Endodermal cell (in vitro differentiated cells): ENCODE measurements at regions not wholly inside any gene's neighbourhood (a gene's known extent, or its start where the extent isn't known, plus 50 kb on each side); places are given as distances from the start of the nearest gene placed in this dataset.

Source experiments
- DNase-seq: peaks from one replicate; pipeline ENCODE4 v3.0.0-alpha.2; 2017
- H3K27ac ChIP-seq: 2 replicates; pipeline ENCODE4 v1.5.1; 2013; ENCODE audit warnings: mild to moderate bottlenecking, low read depth, low read length, moderate library complexity
- H3K27me3 ChIP-seq: 2 replicates; pipeline ENCODE4 v1.6.1; 2013; ENCODE audit warnings: mild to moderate bottlenecking, low read length, moderate library complexity; ENCODE audit not compliant: insufficient read depth, control insufficient read depth, poor library complexity, severe bottlenecking
- H3K36me3 ChIP-seq: 2 replicates; pipeline ENCODE4 v1.7.0; 2013; ENCODE audit warnings: mild to moderate bottlenecking, low read length, moderate library complexity; ENCODE audit not compliant: control insufficient read depth, insufficient read depth
- H3K4me1 ChIP-seq: one replicate; pipeline ENCODE4 v1.7.0; 2013; ENCODE audit warnings: low read length; ENCODE audit not compliant: control insufficient read depth, insufficient read depth
- H3K4me3 ChIP-seq: 2 replicates; pipeline ENCODE4 v1.5.1; 2013; ENCODE audit warnings: mild to moderate bottlenecking, low read length, moderate library complexity
- H3K9ac ChIP-seq: 2 replicates; pipeline ENCODE4 v1.6.1; 2013; ENCODE audit warnings: mild to moderate bottlenecking, low read length, moderate library complexity; ENCODE audit not compliant: poor library complexity, severe bottlenecking; ENCODE audit errors: extremely low read depth
- H3K9me3 ChIP-seq: 2 replicates; pipeline ENCODE4 v1.6.1; 2013; ENCODE audit warnings: mild to moderate bottlenecking, low read length, moderate library complexity; ENCODE audit not compliant: control insufficient read depth
- H3K27ac Mint-ChIP-seq: 2 replicates; pipeline ENCODE4 v1.8.0; 2020; ENCODE audit warnings: mixed read lengths
- H3K27me3 Mint-ChIP-seq: 2 replicates; pipeline ENCODE4 v1.8.0; 2021; ENCODE audit warnings: mild to moderate bottlenecking, mixed read lengths; ENCODE audit not compliant: insufficient read depth
- H3K36me3 Mint-ChIP-seq: 2 replicates; pipeline ENCODE4 v1.8.0; 2020; ENCODE audit warnings: low read depth, mixed read lengths
- H3K4me1 Mint-ChIP-seq: 2 replicates; pipeline ENCODE4 v1.8.0; 2020; ENCODE audit warnings: mixed read lengths
- H3K4me3 Mint-ChIP-seq: 2 replicates; pipeline ENCODE4 v1.8.0; 2020; ENCODE audit warnings: mild to moderate bottlenecking, moderate library complexity, mixed read lengths
- H3K9me3 Mint-ChIP-seq: 2 replicates; pipeline ENCODE4 v1.8.0; 2020; ENCODE audit warnings: mild to moderate bottlenecking, mixed read lengths
- WGBS, 2 experiments: methylation state at CpG; one replicate each; pipeline versions ENCODE4 v1.1.5 to v1.1.7; 2013; ENCODE audit warnings: missing lambda C conversion rate in 2 of 2, mixed read lengths in 1 of 2; ENCODE audit not compliant: insufficient coverage in 1 of 2, insufficient read length in 1 of 2; 5-methylcytosine and 5-hydroxymethylcytosine counted together
- TF ChIP-seq, protein P1 (sequence below): fragments of 200-600 bp; sonication (generic); conservative IDR thresholded peaks from 2 replicates; pipeline ENCODE4 v1.5.0; 2021; ENCODE audit warnings: antibody characterized with exemption, mild to moderate bottlenecking

DNA sequence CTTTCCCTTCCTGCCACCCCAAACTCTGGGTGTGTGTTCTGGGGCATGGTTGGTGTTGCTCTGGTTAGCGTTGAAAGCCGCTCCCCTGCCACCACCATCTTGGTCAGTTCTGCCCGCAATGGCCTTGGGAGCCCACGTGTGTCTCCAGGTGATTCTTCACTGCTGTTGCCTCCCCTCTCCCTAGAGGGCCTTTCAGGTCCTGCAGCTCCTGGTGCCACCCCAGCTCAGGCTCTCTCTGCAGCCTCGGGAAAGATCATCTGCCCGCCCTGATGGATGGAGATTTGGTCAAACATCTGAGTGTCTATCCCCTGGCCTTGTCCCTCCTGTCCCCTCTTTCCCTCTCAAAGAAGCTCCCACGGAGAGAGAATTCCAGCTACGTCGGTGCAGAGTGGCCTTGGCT is 241.3 kb downstream of the RBFOX3 start:
- Mint-ChIP-seq H3K9me3 (no peaks in the 10 kb centered on the region), H3K4me3 (no peak overlapping the region), H3K27me3 (no peaks in the 10 kb centered on the region), H3K27ac (no peak overlapping the region), H3K36me3 (no peaks in the 10 kb centered on the region), H3K4me1 (peaks cover 4% of the 10 kb centered on the region)
- DNase-seq = no peak
- Histone ChIP-seq H3K4me1 (peaks cover 4% of the 10 kb centered on the region), H3K9ac (no peak overlapping the region), H3K9me3 (no peaks in the 10 kb centered on the region), H3K27ac (no peak overlapping the region), H3K27me3 (no peaks in the 10 kb centered on the region), H3K36me3 (no peaks in the 10 kb centered on the region), H3K4me3 (no peak overlapping the region)
- 79 to 85% methylated on average over 4 to 9 of the region's 9 CpGs for WGBS, 2 experiments
- TF ChIP-seq, protein P1, sequence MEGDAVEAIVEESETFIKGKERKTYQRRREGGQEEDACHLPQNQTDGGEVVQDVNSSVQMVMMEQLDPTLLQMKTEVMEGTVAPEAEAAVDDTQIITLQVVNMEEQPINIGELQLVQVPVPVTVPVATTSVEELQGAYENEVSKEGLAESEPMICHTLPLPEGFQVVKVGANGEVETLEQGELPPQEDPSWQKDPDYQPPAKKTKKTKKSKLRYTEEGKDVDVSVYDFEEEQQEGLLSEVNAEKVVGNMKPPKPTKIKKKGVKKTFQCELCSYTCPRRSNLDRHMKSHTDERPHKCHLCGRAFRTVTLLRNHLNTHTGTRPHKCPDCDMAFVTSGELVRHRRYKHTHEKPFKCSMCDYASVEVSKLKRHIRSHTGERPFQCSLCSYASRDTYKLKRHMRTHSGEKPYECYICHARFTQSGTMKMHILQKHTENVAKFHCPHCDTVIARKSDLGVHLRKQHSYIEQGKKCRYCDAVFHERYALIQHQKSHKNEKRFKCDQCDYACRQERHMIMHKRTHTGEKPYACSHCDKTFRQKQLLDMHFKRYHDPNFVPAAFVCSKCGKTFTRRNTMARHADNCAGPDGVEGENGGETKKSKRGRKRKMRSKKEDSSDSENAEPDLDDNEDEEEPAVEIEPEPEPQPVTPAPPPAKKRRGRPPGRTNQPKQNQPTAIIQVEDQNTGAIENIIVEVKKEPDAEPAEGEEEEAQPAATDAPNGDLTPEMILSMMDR = peak; percentile 48

GRCh38 chr17:79369001-79369400 is 241.8 kb downstream of the RBFOX3 start:
- Histone ChIP-seq H3K27ac (no peak overlapping the region), H3K27me3 (no peaks in the 10 kb centered on the region), H3K4me3 (no peak overlapping the region), H3K9me3 (no peaks in the 10 kb centered on the region), H3K36me3 (no peaks in the 10 kb centered on the region), H3K4me1 (peaks cover 4% of the 10 kb centered on the region), H3K9ac (no peak overlapping the region)
- TF ChIP-seq, protein P1 = no peak
- no peaks in the 10 kb centered on the region for H3K27me3 Mint-ChIP-seq
- H3K4me1 Mint-ChIP-seq = peaks cover 4% of the 10 kb centered on the region
- H3K27ac Mint-ChIP-seq = no peak overlapping the region
- H3K9me3 Mint-ChIP-seq = no peaks in the 10 kb centered on the region
- H3K36me3 Mint-ChIP-seq = no peaks in the 10 kb centered on the region
- WGBS, 2 experiments = 82% methylated on average over 14 of the region's 14 CpGs; no CpG with 5 or more reads in 1 of the 2 experiments
- no peak overlapping the region for H3K4me3 Mint-ChIP-seq
- DNase-seq = no peak

DNA sequence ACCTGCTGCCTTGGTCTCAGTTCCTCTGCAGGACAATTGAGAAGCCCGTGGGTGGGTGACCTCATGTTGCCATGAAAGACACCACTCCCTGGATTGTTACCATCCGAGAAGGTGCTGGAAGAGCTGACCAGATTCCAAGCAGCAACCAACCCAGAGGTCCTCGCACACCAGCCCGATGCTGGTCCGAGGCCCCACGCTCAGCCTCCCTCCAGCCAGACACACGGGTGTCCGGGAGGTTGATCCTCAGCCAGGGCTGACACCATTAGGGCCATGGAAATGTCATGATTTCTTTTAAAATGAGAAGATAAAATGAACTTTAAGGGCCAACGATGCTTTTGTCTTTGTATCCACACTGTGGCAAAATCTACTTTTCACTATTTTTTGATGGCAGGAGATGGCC is 242.3 kb downstream of the RBFOX3 start:
- Histone ChIP-seq H3K36me3 (no peaks in the 10 kb centered on the region), H3K4me1 (peaks cover 4% of the 10 kb centered on the region), H3K4me3 (no peak overlapping the region), H3K9me3 (no peaks in the 10 kb centered on the region), H3K27me3 (no peaks in the 10 kb centered on the region), H3K27ac (no peak overlapping the region), H3K9ac (no peak overlapping the region)
- Mint-ChIP-seq H3K9me3 (no peaks in the 10 kb centered on the region), H3K4me1 (peaks cover 4% of the 10 kb centered on the region), H3K4me3 (no peak overlapping the region), H3K27ac (no peak overlapping the region), H3K27me3 (peaks cover 2% of the 10 kb centered on the region), H3K36me3 (no peaks in the 10 kb centered on the region)
- DNase-seq = no peak
- 91 to 93% methylated on average over 8 to 9 of the region's 9 CpGs for WGBS, 2 experiments
- TF ChIP-seq, protein P1 = no peak
